ENCODE measurements at regions not wholly inside any gene's neighbourhood (a gene's known extent, or its start where the extent isn't known, plus 50 kb on each side); places are given as distances from the start of the nearest gene placed in this dataset.
A peak's percentile ranks its signal among the peaks of the same experiment; 100 is the strongest.
"Not testable (repeated sequence)": the region's sequence is repeated elsewhere in the genome, so short reads cannot be mapped to it uniquely, and the experiment has no call there.

DNA sequence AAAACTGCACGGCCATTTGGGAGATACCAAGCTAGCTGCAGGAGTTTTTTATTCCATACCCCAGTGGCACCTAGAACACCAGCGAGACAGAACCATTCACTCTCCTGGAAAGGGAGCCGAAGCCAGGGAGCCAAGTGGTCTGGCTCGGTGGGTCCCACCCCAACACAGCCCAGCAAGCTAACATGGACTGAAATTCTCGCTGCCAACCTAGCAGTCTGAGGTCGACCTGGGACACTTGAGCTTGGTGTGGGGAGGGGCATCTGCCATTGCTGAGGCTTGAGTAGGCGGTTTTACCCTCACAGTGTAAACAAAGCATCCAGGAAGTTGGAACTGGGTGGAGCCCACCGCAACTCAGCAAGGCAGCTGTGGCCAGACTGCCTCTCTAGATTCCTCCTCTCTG, 108.9 kb upstream of the CHD1 start:
- no peak for DNase-seq

DNA sequence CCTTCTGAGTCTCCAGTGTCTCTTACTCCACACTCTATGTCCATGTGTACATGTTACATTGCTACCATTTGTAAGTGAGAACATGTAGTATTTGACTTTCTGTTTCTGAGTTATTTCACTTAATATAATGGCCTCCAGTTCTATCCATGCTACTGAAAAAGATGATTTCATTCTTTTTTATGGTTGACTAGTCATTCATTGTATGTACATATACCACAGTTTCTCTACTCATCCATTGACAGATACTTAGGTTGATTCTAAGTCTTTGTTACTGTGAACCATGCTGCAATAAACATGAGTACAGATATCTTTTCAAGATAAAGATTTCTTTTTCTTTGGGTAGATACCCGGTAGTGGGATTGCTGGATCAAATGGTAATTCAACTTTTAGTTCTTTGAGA, 107.1 kb upstream of the CHD1 start:
- no peak for DNase-seq

DNA sequence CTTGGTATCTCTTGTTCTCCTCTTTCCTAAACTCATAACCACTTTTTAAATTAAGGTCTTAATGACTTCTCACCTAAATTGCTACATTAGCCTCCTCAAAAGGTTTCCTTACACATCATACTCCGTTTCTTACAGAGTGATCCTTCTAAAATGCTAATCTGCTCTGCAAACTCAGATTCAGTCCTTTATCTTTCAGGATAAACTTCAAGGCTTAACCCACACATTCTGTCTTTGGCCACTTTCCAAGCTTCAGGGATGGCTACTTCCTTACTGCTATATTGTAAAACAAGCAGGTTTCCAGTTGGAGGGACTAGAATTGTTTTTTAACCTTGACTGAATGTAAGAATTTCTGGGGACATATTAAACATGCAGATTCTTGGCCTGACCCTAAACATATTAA, 105.5 kb upstream of the CHD1 start:
- no peak for DNase-seq

DNA sequence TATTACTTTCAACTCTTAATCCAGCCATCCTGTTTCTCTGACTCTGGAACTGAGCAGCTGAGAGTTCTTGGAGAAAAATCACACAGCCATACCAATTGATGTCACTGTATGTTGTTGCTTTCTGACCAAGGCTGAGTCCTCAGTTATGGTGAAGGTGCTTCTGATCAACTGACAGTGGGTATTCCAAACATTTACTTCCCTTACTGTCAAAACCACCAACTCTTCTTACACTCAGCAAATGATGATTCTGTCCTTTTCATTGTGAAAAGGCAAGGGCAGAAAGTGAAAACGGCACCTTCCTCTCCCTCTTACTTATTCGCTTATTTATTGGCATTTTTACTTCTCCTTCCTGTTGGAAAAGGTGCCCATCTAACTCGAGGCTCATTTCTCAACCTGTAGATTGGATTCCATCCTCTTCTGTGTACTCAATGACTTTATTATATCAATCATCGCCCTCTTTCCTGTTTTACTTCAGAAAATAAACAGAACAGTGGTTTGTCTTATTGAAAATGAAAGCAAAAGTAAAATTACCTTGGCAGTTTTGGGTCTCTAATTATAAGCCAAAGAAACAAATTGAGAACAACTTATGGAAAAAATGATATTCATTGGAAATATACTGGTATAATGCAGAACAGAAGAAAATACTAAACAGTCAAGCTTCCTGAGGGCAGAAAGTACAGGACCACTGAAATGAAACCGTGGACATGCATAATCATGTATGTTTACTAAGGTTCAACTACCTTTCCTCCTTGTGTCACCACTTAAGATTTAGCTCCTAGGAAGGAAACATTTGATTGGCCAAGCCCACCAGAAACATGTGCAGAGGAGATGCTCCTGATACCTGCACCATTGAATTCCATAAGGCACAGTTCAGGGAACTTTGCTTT, 104.5 kb upstream of the CHD1 start:
- DNase-seq: no peak

DNA sequence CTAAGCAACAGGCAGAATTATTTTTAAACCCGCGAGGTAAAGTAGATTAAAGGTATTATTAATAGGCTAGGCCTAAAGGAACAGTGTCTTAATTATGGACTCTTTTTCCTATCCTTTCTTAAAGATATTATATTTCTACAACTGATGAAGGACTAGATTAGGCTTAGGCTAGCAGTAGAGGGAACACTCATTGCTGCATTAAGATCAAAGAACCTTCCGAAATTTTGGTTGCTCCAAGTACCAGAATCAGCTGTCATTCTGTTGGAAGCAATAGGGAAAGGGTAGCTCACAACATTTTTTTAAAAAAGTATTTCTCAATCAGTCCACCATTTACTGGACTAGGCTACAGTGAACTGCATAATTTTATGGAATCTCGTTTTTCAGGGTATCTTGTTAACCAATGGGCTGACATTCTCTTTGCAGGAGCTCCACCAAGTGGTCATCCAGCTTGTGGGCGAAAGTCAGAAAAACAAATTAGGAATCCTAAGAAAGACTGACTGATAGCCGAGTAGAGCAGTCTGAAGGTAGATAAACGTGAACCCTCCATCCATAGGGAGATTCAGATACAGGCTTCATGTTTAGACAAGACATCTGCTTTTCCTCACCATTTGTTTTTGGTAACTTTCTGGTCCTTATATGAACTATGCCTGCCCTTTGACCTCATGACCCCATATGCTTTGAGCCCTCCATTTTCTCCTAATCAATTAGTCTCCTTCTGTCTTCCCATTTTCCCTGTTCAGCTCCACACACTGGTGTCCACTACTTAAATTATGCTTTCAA, 103.6 kb upstream of the CHD1 start:
- peak; percentile 11 for DNase-seq

DNA sequence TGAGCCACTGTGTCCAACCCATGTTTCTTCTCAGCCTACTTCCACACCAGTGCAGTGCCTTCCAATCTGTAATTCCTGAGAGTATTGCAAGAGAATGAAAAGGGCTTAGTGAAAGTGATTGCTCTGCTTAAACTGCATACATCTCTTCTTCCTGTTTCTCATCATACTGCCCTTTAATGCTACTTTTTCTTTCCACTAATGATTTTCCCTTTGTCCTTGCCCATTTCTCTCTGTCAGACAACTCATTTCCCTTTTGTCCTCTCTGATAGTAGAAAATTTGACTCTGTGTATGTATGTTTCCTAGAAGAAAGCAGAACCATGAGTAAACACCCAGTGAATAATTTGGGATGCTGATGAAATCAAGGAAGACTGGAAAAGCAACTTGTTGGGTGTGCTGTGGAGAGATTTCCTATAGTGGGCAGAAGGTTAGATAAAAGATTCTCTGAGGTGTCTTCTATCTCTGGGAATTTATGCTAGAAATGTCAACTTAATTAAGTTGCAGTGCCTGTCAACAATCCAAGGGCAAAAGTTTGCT, 102.2 kb upstream of the CHD1 start:
- no peak for DNase-seq

DNA sequence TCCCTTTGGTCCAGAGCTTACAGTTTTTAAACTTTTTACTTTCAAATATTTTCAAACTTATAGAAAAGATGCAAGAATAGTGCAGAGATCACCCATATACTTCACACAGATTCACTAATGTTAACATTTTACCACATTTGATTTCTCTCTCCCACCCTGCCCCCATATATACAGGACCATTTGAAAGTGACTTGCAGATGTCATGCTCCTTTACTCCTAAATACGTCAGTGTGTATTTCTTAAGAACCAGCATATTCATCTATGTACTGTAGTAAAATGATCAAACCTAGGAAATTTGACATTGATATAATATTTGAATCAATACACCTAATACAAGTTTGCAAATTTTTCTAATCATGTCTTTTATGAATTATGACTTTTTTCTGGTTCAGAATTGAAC, 100.4 kb upstream of the CHD1 start:
- no peak for DNase-seq

DNA sequence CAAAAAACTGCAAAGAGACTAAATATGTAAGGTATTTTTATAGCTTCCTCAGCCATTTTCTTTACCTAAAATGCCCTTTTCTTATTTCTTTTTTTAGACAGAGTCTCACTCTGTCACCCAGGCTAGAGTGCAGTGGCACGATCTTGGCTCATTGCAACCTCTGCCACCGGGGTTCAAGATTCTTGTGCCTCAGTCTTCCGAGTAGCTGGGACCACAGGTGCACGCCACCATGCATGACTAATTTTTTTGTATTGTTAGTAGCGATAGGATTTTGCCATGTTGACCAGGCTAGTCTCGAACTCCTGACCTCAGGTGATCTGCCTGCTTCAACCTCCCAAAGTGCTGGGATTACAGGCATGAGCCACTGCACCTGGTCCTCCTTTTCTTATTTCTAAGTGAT, 99.4 kb upstream of the CHD1 start:
- DNase-seq: not testable (repeated sequence)

DNA sequence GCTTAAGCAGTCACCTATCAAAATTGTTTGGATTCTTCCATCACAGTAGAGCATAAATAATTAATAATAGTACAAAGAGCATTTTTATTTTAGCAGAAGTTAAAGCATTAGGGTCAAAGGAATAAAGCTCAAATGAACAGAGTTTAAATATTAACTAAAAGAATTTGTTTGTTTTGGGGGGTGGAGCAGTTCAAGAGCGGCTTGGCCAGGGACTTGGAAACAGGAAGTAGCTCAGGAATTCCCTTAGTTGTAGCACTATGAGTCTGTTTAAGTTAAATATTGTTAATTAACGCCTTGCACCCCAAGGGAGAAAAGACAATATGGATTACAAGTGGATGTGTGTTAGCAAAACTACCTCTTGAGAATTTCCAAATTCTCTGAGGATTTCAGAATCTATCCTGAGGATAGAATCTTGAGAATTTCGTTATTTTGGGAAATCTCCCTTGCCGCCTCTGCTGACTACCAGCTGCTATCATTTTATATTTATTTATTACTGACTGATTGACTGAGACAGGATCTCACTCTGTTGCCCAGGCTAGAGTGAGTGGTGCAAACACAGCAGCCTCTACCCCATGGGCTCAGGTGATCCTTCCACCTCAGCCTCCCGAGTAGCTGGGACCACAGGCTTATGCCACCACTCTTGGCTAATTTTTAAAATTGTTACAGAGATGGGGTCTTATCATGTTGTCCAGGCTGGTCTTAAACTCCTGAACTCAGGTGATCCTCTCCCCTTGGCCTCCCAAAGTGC, 96.7 kb upstream of the CHD1 start:
- DNase-seq: no peak

DNA sequence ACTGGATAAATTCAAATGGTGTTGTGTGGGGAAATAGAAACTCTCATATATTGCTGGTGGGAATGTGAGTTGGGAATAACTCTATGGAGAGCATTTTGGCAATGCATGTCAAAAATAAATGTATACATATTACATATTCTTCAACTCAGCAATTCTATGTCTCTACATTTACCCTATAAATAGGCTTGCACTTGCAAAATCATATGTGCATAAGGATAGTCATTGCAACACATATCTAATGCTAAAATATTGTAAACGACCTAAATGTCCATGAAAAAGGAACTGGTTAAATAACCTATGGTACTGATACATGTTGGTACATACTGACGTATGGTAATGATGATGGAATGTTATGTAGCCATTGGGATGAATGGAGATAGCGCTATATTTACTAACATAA, 94.5 kb upstream of the CHD1 start:
- DNase-seq: no peak

DNA sequence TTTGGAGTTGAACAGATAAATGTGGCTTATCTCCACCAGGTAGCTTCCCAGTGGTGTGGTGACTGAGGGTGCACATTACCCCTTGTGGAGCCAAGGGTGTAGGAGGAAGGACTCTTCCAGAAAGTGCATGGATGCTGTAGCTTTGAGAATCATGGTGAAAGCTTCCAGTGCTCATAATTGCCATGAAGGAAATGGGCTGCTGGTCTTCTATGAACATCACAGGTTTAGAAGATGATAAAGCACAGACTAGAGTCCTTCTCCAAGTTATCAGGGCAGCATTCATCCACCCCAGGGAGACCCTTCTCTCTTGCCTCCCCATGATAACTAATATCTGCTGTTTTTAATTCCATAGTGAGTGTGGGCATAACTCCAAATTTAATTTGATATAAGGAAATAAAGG, 93.4 kb upstream of the CHD1 start:
- no peak for DNase-seq

DNA sequence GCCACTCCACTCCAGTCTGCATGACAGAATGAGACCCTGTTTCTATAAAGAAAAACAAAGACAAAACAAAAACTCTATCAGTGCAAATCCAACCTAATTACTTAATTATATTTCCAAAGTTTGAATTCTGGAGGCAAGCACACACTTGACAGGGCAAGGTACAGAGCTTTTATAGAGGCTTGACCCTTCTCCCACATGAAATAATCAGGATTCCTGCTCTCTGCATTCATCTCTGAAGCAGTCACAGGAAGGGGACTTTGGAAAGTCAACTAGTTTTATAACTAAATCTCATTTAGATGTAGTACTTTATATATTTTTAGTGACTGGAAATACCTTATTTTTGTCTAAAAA, 91.9 kb upstream of the CHD1 start:
- no peak for DNase-seq

DNA sequence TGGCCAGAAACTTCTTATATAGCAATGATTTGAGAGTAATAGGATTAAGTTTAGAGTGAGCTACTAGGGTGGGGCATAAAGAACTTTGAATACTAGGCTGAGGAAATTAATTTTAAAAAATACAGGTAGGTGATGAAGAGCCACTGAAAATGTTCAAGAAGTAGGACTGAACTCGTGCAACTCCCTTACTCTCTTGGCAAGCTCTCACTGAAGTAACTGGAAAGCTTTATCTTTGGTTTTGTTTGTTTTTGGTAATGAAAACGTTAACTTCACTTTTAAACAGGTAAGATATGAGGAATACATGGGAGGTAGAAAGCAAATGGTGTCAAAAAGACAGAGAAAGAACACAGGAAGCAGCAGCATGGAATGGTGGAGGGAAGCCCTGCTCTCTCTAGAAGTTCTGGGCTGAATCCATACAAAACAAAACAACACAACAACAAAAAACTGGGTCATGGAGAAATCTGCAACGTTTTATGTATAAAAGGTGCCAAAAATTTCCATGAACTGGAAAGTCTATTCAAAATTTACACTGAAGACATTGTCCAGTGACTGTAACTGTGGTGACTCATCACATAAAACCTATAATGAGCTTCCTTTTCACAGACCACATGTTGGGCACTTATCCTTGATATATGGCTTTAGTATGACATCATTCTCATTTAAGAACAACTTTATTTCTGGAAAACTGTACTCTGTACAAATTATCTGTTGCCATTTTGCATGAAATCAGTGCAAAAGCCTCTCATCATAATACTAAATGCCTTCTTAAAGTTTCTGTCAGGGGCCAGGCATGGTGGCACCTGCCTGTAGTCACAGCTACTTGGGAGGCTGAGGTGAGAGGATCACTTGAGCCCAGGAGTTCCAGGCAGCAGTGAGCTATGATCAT, 91.2 kb upstream of the CHD1 start:
- DNase-seq: no peak

DNA sequence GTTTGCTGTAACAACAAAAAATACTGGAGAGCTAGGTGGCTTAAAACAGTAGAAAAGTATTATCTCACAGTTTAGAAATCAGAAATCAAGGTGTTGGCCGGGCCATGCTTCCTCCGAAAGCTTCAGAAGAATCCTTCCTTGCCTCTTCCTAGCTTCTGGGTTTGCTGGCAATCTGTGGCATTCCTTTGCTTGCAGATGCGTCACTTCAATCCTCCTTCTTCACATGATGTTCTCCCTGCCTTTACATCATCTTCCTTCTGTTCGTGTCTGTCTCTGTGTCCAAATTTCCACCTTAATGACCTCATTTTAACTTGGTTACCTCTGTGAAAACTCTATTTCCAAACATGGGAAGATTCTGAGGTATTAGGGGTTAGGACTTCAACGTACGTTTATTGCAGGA, 90.4 kb upstream of the CHD1 start:
- no peak for DNase-seq

DNA sequence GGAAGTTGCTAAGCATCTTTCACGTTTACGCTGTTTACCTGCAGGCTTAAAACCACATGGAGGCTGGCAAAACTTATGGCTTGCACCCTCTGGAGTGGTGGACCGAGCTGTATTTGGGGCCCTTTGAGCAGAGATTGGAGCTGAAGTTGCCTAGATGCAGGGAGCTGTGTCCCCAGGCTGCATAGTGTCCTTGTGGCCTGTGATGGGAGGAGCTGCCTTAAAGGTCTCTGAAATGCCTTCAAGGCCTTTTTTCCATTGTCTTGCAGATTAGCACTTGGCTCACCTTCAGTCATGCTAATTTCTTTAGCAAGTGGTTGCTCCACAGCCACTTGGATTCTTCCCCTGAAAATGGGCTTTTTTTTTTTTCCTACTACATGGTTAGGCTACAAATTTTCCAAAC, 81.5 kb upstream of the CHD1 start:
- DNase-seq: no peak

DNA sequence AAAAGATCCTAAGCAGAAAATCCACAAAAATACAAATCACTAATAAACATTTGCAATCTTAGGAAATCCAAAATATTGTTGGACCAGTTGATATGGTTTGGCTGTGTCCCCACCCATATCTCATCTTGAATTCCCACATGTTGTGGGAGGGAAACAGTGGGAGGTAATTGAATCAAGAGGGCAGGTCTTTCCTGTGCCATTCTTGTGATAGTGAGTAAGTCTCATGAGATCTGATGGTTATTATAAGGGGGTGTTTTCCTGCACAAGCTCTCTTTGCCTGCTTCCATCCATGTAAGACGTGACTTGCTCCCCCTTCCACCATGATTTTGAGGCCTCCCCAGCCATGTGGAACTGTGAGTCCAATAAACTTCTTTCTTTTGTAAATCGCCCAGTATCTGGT, 79.2 kb upstream of the CHD1 start:
- DNase-seq: not testable (repeated sequence)

DNA sequence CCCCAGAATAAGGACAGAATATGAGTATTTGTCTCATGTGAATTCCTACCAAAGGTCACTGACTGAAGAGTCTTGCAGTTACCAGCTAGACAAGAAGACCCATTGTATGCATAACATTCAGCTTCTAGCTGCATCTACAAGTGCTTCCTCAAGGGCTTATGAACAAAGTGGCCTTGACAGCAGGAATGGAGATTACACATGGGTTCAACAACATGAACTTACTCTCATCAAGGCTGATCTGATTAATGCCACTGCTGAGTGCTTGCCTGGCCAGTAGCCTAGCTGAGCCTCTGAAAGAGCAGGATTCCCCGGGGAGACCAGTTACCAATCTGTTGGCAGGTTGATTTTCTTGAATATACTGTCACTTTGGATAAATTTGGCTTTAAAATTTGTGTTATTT, 76.7 kb upstream of the CHD1 start:
- DNase-seq: no peak

DNA sequence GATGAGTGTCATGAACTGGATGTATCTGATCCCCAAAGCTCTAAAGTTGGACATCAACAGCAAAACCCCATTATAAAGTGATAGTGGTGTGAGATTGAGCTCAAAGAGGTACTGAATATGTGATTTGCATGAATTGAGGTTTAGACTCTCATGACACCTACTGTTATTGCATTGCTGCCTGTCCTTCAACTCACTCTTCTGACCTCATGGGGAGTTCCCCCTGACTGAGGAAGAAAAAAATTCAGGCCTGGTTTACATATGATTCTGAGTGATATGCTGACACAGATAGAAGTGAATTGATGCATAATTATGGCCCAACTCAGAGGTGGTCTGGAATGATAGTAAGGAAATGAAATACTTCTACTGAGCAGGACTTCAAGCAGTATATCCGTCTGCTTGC, 76.2 kb upstream of the CHD1 start:
- DNase-seq: no peak

DNA sequence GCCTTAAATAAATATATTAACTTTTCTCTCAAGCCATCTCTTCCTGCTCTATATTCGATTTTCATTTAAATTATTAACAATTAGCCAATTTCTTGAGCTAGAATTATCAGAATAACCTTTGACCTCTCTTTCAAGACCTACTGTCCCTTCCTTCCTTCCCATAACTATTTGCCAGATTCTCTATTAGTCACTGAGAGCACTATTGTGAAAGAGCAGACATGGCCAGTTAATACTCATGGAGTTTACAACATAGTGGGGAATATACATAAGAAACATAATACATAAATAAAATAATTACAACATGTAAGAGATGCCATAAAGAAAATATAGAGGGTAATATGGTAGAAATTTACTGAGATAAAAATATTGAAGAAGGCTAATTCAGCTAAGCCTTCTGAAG, 72.1 kb upstream of the CHD1 start:
- DNase-seq: no peak

DNA sequence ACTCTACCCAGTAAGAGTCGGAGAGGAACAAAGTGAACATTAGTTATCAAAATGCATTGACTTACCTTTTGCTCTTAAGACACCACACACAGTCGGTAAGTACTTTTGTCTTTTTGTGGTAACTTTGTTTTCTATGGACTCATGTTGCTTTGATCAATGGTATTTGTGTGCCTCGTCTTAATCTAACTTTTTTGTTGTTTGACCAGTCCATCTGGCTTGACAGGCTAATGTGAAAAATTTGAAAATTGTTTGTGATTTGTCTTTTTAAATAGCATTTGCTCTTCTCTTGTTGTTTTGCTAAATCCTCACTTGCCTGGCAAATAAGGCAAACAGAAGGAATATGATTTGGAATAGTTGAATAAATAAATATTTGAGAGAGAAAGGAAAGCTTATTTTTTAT, 71.4 kb upstream of the CHD1 start:
- DNase-seq: no peak

DNA sequence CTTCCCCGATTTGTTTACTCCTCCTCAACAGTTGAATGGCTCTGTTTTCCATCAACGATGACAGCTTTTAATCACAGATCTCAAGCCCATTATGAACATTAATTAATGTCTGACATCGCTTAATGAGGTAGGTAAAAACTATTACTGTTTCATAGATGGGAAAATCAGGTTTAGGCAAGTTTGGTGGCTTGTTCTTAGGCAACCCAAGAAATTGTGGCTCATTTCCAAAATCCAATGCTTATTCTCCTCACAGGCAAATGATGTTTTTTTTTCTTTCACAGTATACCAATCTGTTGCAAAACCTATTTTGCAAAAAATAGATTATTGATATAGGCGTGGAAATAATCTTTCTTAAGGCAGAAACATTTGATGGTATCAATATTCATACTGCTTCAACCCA, 70.8 kb upstream of the CHD1 start:
- no peak for DNase-seq

DNA sequence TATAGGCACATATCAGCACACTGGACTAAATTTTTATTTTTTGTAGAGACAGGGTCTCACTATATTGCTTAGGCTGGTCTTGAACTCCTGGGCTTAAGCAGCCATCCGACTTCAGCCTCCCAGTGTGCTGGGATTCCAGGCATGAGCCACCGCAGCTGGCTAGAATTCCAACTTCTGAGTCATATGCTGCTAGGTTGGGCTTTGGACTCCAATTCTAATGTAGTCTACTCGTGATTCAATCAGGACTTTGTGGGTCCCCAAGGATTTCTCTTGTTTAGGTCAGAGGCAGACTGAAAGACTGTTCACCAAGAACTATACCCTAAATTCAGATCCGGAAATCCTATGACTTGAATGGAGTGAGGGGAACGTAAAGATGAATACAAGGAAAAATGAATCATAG, 68.2 kb upstream of the CHD1 start:
- peak; percentile 24 for DNase-seq

DNA sequence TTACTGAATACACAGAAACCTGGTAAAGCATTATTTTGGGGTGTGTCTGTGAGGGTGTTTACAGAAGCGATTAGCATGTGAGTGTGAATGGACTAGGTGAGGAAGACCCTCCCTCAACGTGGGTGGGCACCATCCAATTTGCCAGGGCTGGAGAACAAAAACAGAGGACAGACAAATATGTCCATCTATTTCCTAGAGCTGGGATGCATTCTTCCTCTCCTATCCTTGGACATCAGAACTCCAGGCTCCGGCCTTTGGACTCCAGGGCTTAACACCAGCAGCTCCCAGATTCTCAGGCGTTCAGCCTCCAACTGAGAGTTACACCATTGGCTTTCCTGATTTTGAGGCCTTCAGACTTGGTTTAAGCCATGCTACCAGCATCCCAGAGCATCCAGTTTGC, 65.8 kb upstream of the CHD1 start:
- DNase-seq: no peak
